BE2C (cell line): ENCODE measurements at regions not wholly inside any gene's neighbourhood (a gene's known extent, or its start where the extent isn't known, plus 50 kb on each side); places are given as distances from the start of the nearest gene placed in this dataset.

ENCODE experiments used
- DNase-seq: peaks from one replicate; pipeline ENCODE4 v3.0.0-alpha.2; 2020
- H3K27me3 ChIP-seq: fragments of 250-450 bp; sonication (Bioruptor Pico); 2 replicates; pipeline ENCODE4 v1.5.1; 2020; ENCODE audit warnings: mild to moderate bottlenecking
- H3K36me3 ChIP-seq: fragments of 250-450 bp; sonication (Bioruptor Pico); 2 replicates; pipeline ENCODE4 v1.5.1; 2020; ENCODE audit warnings: mild to moderate bottlenecking
- H3K4me1 ChIP-seq: fragments of 250-450 bp; sonication (Bioruptor Pico); 2 replicates; pipeline ENCODE4 v1.5.1; 2020
- H3K4me3 ChIP-seq: 2 replicates; pipeline ENCODE4 v1.5.1; 2011; ENCODE audit warnings: low read depth, low read length
- H3K9me3 ChIP-seq: fragments of 250-450 bp; sonication (Bioruptor Pico); 2 replicates; pipeline ENCODE4 v1.5.1; 2020
- CTCF ChIP-seq: IDR thresholded peaks from 2 replicates; pipeline ENCODE4 v1.5.1; 2012; ENCODE audit warnings: mild to moderate bottlenecking, low read depth, low read length

GRCh38 chr3:158976966-158977365 is 175.1 kb downstream of the MFSD1 start:
- TF ChIP-seq CTCF = no peak
- H3K4me3 ChIP-seq = no peak overlapping the region
- no peak for DNase-seq

GRCh38 chr3:158977497-158977896 is 175.6 kb downstream of the MFSD1 start:
- Histone ChIP-seq H3K27me3 (no peaks in the 10 kb centered on the region), H3K4me1 (no peaks in the 10 kb centered on the region), H3K4me3 (no peak overlapping the region), H3K36me3 (no peaks in the 10 kb centered on the region), H3K9me3 (no peaks in the 10 kb centered on the region)
- no peak for DNase-seq
- no peak for TF ChIP-seq CTCF

More at GRCh38 chr3:158976966-158977365, 175.1 kb downstream of the MFSD1 start:
- no peaks in the 10 kb centered on the region for H3K9me3 ChIP-seq
- H3K4me1 ChIP-seq = no peaks in the 10 kb centered on the region
- no peaks in the 10 kb centered on the region for H3K27me3 ChIP-seq
- no peaks in the 10 kb centered on the region for H3K36me3 ChIP-seq

GRCh38 chr3:158983216-158984099 is 181.6 kb downstream of the MFSD1 start:
- DNase-seq = no peak
- Histone ChIP-seq H3K27me3 (no peaks in the 10 kb centered on the region), H3K9me3 (no peaks in the 10 kb centered on the region), H3K36me3 (no peaks in the 10 kb centered on the region), H3K4me3 (no peak overlapping the region), H3K4me1 (no peaks in the 10 kb centered on the region)
- no peak for TF ChIP-seq CTCF

GRCh38 chr3:158991146-158991705 is 189.4 kb downstream of the MFSD1 start:
- H3K27me3 ChIP-seq = no peaks in the 10 kb centered on the region
- H3K9me3 ChIP-seq = no peaks in the 10 kb centered on the region
- H3K4me1 ChIP-seq = no peaks in the 10 kb centered on the region
- H3K4me3 ChIP-seq = no peak overlapping the region
- DNase-seq = no peak
- H3K36me3 ChIP-seq = no peaks in the 10 kb centered on the region
- no peak for TF ChIP-seq CTCF

GRCh38 chr3:158992463-158992862 is 190.6 kb downstream of the MFSD1 start:
- Histone ChIP-seq H3K36me3 (no peaks in the 10 kb centered on the region), H3K27me3 (no peaks in the 10 kb centered on the region), H3K4me1 (no peaks in the 10 kb centered on the region), H3K9me3 (no peaks in the 10 kb centered on the region), H3K4me3 (no peak overlapping the region)
- DNase-seq = no peak
- TF ChIP-seq CTCF = no peak

- H3K4me1 ChIP-seq = no peaks in the 10 kb centered on the region
- no peaks in the 10 kb centered on the region for H3K27me3 ChIP-seq
- H3K9me3 ChIP-seq = no peaks in the 10 kb centered on the region
- no peak for TF ChIP-seq CTCF
- H3K4me3 ChIP-seq = no peak overlapping the region
- H3K36me3 ChIP-seq = no peaks in the 10 kb centered on the region
- DNase-seq = no peak
Measured at GRCh38 chr3:158994386-158994785, 192.5 kb downstream of the MFSD1 start.
